Upper lobe of left lung (tissue), 4 donors: ENCODE measurements at regions not wholly inside any gene's neighbourhood (a gene's known extent, or its start where the extent isn't known, plus 50 kb on each side); places are given as distances from the start of the nearest gene placed in this dataset.

Experiments used
- CTCF ChIP-seq, 6 experiments: fragments of 450-650 bp in 4 of 6; fragments of 200-600 bp in 2 of 6; sonication (generic) in 2 of 6; IDR thresholded peaks; one replicate each; pipeline ENCODE4 v1.5.1; 2016 to 2019; ENCODE audit warnings: antibody characterized with exemption in 6 of 6
- POLR2A ChIP-seq, 4 donors: fragments of 450-650 bp; IDR thresholded peaks; one replicate each; pipeline ENCODE4 v1.5.1; 2016 to 2017; ENCODE audit warnings: antibody characterized with exemption in 4 of 4, mild to moderate bottlenecking in 2 of 4
- POLR2AphosphoS5 ChIP-seq, 2 donors: sonication (generic); formaldehyde crosslinking; IDR thresholded peaks; one replicate each; pipeline ENCODE4 v1.5.1; 2017; ENCODE audit warnings: antibody characterized with exemption in 2 of 2

GRCh38 chr16:76193906-76194615 lies 83.1 kb upstream of the CNTNAP4 start:
- no peak for TF ChIP-seq CTCF (IDR thresholded peaks at IDR 0.05)
- no peak for TF ChIP-seq POLR2A (IDR thresholded peaks at IDR 0.05)
- TF ChIP-seq POLR2AphosphoS5 (IDR thresholded peaks at IDR 0.05): no peak
